Activated naive CD8-positive, alpha-beta T cell treated with anti-CD3 and anti-CD28 coated beads, Interleukin-2, amount 50 U/mL, for 24 hours (primary cell): ENCODE measurements at regions not wholly inside any gene's neighbourhood (a gene's known extent, or its start where the extent isn't known, plus 50 kb on each side); places are given as distances from the start of the nearest gene placed in this dataset.

Source experiments
- ATAC-seq: fragments of 150-1000 bp; cut with Tn5 transposase; one replicate; pipeline ENCODE4 v1.10.0; 2021
- DNase-seq: peaks from one replicate; pipeline ENCODE4 v3.0.0; 2021
- H3K27ac Mint-ChIP-seq: one replicate; pipeline ENCODE4 v1.8.0; 2021; ENCODE audit warnings: mild to moderate bottlenecking, mixed read lengths
- H3K27me3 Mint-ChIP-seq: one replicate; pipeline ENCODE4 v1.8.0; 2021; ENCODE audit warnings: mixed read lengths
- H3K36me3 Mint-ChIP-seq: one replicate; pipeline ENCODE4 v1.8.0; 2021; ENCODE audit warnings: low read depth, mixed read lengths
- H3K4me1 Mint-ChIP-seq: one replicate; pipeline ENCODE4 v1.8.0; 2021; ENCODE audit warnings: mixed read lengths
- H3K4me3 Mint-ChIP-seq: one replicate; pipeline ENCODE4 v1.8.0; 2021; ENCODE audit warnings: mild to moderate bottlenecking, moderate library complexity, mixed read lengths
- H3K9me3 Mint-ChIP-seq: one replicate; pipeline ENCODE4 v1.8.0; 2021; ENCODE audit warnings: mixed read lengths

DNA sequence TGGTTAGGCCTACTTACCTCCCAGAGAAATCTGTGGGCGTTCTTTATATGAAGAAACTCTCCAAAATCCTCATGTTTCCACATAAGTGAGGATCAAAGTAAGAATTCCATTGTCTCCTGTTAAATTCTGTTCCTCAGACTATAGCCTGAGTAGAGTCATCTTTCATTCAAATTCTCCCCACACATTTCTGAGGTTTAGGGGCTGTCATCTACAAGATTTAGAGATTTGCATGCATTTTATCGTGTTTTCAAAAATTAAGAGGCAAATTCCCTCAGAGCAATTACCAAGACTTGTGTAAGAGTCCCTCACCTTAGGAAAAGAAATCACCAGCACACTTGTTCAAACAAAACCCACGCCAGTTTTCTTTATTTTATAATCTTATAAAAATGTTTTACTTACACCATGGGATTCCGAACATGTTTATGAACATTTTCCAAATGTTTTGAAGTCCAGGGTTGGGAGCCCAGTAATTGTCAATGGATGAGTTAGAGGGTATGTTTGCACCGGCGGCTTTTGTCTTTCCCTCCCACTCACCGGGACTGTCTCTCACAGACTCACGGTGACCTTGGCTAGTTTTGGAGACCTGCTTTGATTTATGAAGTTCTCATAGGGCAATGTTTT lies 367.6 kb downstream of the ENC1 start:
- Mint-ChIP-seq H3K36me3 (no peaks in the 10 kb centered on the region), H3K4me1 (no peaks in the 10 kb centered on the region), H3K9me3 (no peaks in the 10 kb centered on the region), H3K27ac (no peak overlapping the region), H3K4me3 (no peak overlapping the region), H3K27me3 (peaks cover 11% of the 10 kb centered on the region)
- ATAC-seq (no peak), DNase-seq (no peak)

DNA sequence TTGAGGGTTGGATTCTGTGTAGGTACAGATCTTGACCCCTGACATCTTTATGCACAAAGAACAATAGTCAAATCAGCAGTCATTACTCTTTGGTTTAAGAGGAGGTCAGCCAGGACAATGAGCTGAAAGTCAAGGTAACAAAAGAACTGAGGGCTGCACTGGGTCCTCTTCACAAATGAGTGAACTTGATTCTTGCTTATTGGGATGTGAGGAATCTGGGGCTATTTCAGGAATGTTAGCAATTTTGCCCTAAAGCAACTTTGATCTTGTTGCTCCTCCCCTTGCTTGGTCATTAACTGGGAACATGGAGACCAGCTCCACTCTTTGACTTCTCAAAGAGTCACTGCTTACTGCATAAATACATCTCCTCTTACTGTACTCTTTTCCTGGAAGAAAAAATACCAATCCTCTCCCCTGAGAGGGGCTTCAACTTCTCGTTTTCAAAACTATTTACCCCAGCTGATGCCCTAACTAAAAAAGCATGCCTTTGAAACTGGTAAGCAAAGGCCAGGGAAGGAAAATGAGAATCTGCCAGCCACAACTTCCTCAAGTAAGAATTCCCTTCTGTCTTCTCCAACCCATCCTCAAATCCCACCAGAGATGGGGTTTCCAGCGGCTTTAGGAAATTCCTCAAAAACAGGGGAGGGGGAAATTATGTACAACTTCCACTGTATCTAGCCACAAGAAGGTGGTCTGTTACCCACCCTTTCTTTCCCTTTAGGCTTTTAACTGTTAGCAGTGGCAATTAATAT lies 368.3 kb downstream of the ENC1 start:
- ATAC-seq (no peak), DNase-seq (no peak)
- H3K27ac Mint-ChIP-seq = no peak overlapping the region
- no peaks in the 10 kb centered on the region for H3K4me1 Mint-ChIP-seq
- peaks cover 11% of the 10 kb centered on the region for H3K27me3 Mint-ChIP-seq
- H3K36me3 Mint-ChIP-seq = no peaks in the 10 kb centered on the region
- H3K4me3 Mint-ChIP-seq = no peak overlapping the region
- H3K9me3 Mint-ChIP-seq = no peaks in the 10 kb centered on the region

DNA sequence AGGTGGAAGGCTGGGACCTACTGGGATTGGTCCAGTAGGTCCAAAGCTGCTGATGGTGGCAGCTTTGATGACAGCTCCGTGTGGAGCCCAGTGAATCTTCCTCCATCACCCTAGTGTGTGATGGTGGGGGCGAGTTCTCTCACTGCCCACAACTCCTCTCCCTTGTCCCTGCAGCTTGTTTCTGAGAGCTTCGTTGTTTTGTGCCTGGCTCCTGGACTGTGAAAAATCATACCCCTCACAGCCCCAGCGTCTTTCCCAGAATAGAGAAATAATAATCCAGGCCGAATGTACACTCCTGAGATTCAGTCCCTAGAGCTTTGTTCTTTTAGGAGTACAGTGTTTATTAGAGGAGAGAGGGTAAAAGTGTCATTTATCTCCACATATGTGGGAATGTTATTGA lies 372.2 kb downstream of the ENC1 start:
- DNase-seq (no peak), ATAC-seq (no peak)
- Mint-ChIP-seq H3K4me3 (no peak overlapping the region), H3K4me1 (no peaks in the 10 kb centered on the region), H3K27me3 (peaks cover 11% of the 10 kb centered on the region), H3K9me3 (no peaks in the 10 kb centered on the region), H3K27ac (no peak overlapping the region), H3K36me3 (no peaks in the 10 kb centered on the region)

DNA sequence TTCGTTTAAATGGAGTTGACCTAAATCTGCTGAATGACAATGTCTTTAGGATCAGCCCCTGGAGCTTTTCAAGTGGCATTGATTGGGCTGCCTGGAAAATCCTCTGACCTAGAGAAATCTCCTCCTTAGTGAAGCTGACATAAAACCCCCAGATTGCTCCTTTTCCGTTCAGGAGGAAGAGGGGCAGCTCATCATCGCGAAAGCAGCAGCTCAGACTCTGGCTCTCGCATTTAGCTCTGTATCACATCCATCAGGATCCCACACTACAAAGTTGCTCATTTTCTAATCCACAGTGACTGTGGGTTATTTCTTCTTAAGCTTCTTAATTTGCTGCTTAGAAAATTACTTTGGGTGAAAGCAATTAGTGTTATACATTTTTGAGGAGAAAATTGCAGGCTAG lies 373.7 kb downstream of the ENC1 start:
- DNase-seq (no peak), ATAC-seq (no peak)
- Mint-ChIP-seq H3K27me3 (peaks cover 8% of the 10 kb centered on the region), H3K36me3 (no peaks in the 10 kb centered on the region), H3K9me3 (no peaks in the 10 kb centered on the region), H3K4me3 (no peak overlapping the region), H3K27ac (no peak overlapping the region), H3K4me1 (no peaks in the 10 kb centered on the region)

DNA sequence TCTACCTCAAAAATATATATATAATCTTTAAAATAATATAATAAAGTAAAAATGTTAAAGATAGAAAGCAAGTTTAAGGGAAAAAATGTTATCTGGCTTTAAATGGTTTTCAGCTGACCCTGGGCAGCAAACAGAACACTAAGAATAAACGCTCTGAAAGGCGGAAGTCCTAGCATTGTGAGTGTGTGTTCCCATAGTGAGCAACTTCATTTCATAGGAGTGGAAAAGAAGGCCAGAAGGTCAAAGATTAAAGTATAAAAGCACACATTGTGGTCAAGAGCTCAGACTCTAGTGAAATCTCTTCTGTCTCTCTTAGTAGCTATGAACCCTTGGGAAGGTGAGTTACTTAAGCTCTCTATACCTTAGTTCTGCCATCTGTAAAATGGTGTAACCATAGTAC lies 374.4 kb downstream of the ENC1 start:
- H3K27me3 Mint-ChIP-seq = peaks cover 8% of the 10 kb centered on the region
- ATAC-seq (no peak), DNase-seq (no peak)
- H3K4me3 Mint-ChIP-seq = no peak overlapping the region
- no peak overlapping the region for H3K27ac Mint-ChIP-seq
- no peaks in the 10 kb centered on the region for H3K36me3 Mint-ChIP-seq
- H3K9me3 Mint-ChIP-seq = no peaks in the 10 kb centered on the region
- no peaks in the 10 kb centered on the region for H3K4me1 Mint-ChIP-seq

DNA sequence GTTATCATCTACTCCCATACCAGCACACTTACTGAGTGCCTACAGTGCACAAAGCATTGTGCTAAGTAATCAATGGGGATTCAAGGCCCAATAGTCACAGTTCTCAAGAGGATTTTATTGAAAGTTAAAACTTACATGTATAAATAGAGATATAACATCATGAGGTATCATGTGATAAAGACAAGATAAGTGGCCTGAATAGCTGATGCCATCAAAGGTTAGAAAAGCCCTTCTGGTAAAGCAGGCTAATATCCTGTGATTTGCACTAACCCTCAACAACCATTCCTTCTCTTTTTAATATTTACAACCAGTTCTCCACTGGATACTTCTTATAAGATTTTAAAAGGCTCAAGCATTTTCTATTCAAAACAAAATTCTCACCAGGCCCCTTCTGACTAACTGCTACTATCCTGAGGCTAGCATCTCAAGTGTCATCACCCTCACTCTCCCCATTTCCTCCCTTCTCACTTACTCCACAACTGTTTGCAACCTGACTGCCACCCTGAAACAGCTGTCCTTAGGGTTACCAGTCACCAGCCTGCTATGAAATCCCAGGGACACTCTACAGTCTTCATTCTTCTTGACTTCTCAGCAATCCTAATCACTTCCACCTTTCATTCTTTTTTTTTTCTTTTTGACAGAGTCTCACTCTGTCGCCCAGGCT lies 377.9 kb downstream of the ENC1 start:
- Mint-ChIP-seq H3K4me3 (no peak overlapping the region), H3K27ac (no peak overlapping the region), H3K4me1 (no peaks in the 10 kb centered on the region), H3K9me3 (no peaks in the 10 kb centered on the region), H3K27me3 (peaks cover 6% of the 10 kb centered on the region), H3K36me3 (no peaks in the 10 kb centered on the region)
- no peak for ATAC-seq
- DNase-seq = no peak

DNA sequence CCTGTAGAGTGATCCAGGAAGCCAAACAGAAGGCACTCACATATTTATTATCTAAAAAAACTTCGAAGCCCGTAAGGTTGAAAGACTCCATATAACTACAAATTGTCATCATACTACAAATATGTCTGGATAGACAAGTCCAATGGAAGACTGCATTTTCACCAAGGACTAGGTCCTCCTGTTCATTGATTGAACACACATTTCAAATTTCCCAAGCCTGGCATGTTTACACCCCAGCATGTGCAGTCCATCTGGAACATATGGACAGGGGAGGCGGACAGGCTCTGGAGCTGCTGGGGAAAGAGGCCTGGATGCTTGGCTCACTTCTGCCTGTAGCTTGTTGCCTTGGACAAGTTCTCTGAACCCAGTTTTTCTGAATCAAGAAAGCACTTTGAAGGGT lies 378.7 kb downstream of the ENC1 start:
- H3K9me3 Mint-ChIP-seq = no peaks in the 10 kb centered on the region
- peaks cover 6% of the 10 kb centered on the region for H3K27me3 Mint-ChIP-seq
- H3K4me3 Mint-ChIP-seq = no peak overlapping the region
- DNase-seq = no peak
- no peak for ATAC-seq
- H3K4me1 Mint-ChIP-seq = no peaks in the 10 kb centered on the region
- no peaks in the 10 kb centered on the region for H3K36me3 Mint-ChIP-seq
- no peak overlapping the region for H3K27ac Mint-ChIP-seq

DNA sequence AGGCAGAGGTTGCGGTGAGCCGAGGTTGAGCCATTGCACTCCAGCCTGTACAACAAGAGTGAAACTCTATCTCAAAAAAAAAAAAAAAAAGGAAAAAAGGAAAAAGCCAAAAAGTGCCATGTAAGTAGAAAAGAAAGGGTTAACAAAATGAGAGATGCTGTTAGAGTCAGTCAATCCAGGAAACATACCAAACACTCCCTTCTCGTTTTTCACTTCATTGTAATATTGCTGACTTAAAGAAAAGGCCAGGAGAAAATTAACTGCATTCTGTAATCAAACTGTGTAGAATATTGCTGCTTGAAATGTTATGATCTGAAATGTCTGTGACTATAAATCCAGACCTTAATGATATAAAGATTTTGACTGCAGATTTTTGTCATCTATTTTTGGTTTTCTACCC lies 379.1 kb downstream of the ENC1 start:
- no peaks in the 10 kb centered on the region for H3K4me1 Mint-ChIP-seq
- no peak for DNase-seq
- no peaks in the 10 kb centered on the region for H3K9me3 Mint-ChIP-seq
- peaks cover 6% of the 10 kb centered on the region for H3K27me3 Mint-ChIP-seq
- ATAC-seq = no peak
- H3K4me3 Mint-ChIP-seq = no peak overlapping the region
- no peak overlapping the region for H3K27ac Mint-ChIP-seq
- H3K36me3 Mint-ChIP-seq = no peaks in the 10 kb centered on the region

DNA sequence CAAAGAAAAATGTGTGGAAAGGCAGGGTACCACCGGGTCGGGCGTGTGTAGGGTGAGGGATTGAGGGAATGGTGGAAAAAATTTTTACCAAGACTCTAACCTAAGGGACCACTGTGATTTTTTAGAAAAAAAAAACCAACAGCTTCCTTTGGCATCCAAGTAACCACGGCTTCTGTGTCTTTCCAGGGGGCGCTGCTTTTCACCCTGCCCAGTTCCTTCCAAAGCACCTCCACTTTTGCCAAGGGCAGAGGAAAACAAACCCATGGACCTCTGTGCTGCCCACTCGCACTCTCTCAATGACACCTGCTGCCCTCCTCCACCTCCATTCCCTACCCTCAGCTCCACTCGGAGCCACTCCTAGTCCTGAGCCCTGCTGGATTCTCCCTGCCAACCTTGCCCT lies 381.0 kb downstream of the ENC1 start:
- Mint-ChIP-seq H3K36me3 (no peaks in the 10 kb centered on the region), H3K4me3 (no peak overlapping the region)
- ATAC-seq = no peak

DNA sequence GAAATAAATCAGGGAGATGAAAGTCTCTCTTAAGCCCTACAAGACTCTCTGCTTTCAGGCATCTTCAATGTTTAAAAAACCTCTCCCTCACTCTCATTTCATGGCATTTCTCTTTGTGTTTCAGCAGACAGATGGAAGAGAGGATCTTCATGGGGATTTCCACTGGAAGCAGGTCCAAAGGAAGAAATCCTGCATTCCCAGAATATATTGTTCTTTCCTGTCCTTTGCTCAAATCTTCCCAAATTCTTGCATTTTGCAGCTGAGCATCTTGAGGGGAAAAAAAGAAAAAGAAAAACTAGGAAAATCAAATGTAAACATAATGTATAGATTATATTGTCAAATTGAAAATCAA lies 382.2 kb downstream of the ENC1 start:
- Mint-ChIP-seq H3K4me3 (no peak overlapping the region), H3K27me3 (peaks cover 3% of the 10 kb centered on the region), H3K9me3 (no peaks in the 10 kb centered on the region), H3K4me1 (no peaks in the 10 kb centered on the region), H3K27ac (no peak overlapping the region), H3K36me3 (no peaks in the 10 kb centered on the region)
- ATAC-seq (no peak), DNase-seq (no peak)

More for the DNA sequence above, 381.0 kb downstream of the ENC1 start:
- H3K4me1 Mint-ChIP-seq = no peaks in the 10 kb centered on the region
- peaks cover 3% of the 10 kb centered on the region for H3K27me3 Mint-ChIP-seq
- no peaks in the 10 kb centered on the region for H3K9me3 Mint-ChIP-seq
- H3K27ac Mint-ChIP-seq = no peak overlapping the region
- no peak for DNase-seq

DNA sequence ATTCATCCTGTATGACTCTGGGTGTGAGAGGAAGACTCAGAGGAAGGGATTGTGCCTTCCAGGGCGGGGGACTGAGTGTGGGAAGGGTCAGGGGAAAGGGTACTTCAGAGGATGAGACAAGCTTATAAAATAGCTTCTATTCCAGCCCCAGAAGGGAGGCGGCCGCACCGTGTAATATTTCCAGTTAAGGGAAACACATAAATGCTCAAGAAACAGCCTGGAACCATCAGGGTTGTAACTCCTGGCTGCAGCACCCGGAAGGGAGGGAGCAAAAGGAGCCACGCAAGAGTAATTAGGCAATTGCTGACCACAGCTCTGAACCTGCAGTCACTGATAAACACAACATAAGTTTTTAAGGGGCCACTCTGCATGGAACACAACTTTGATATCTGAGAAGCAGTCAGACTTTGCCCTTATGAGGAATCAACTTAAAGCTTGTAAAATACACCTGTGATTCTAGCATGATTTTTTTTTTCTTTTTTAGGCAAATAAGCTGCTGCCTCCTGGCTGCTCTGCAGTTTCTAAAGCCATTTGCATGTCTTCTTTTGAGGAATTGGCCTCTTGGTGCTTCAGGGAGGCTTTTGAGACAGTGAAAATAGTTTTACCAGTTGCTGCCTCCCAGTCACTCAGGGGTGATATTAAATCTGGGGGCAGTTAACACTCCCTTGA lies 382.7 kb downstream of the ENC1 start:
- Mint-ChIP-seq H3K36me3 (no peaks in the 10 kb centered on the region), H3K4me3 (no peak overlapping the region), H3K4me1 (no peaks in the 10 kb centered on the region), H3K9me3 (no peaks in the 10 kb centered on the region), H3K27me3 (peaks cover 5% of the 10 kb centered on the region), H3K27ac (no peak overlapping the region)
- DNase-seq (no peak), ATAC-seq (no peak)

DNA sequence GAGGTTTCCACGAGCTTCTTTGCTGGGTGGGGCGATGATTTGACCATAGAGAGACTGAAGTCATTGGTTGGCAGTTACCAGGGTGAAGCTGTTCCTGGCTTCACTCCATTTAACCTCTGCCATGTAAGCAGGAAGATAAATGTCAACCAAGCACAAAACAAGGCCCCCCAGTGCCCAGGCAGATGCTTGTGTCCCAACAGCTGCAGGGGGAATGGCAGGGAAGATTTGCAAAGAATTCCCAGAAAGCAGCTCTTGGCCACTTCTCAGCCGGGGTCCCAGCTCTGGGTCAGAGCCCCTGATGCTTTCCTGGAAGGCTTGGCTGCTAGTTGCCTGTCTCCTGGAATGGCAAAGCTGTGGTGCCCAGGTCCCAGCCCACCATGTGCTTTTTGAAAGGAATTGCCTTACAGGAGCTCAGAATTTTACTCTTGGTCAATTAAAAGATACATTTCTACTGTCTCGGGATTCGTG lies 383.4 kb downstream of the ENC1 start:
- Mint-ChIP-seq H3K27me3 (peaks cover 7% of the 10 kb centered on the region), H3K36me3 (no peaks in the 10 kb centered on the region), H3K9me3 (no peaks in the 10 kb centered on the region), H3K4me3 (no peak overlapping the region), H3K4me1 (no peaks in the 10 kb centered on the region), H3K27ac (no peak overlapping the region)
- ATAC-seq = no peak
- no peak for DNase-seq

DNA sequence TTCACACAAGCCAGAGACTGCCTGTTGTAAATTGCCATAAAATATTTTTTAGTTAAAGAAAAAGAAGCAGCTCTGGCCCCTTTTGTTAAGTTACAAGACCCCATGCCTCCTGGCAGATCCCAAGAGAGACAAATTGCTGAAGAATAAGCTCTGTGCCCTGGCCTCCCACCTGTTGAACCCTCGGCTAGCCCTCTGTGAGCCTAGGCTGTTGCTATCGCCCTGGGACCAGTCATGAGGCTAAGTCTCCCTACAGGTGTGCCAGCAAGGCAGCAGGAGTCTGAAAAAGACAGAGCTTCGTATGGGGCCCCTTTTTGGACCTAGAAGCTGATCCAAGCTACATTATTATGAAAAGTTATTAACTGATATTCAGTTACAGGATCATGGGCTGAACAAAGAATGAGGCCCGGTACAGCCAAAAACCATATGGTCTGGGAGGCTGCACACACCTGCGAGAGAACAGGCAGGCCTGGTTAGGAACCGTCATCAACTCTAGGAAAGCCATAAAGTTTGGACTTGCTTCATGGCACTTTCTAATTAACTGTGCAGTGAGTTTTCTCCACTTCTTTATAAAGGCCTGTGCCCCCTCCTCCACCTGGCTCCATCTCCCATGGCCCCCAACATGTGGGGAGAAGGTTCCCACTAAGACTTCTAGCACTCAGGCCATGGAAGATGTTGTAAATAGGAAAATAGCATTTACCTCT lies 384.7 kb downstream of the ENC1 start:
- no peaks in the 10 kb centered on the region for H3K9me3 Mint-ChIP-seq
- DNase-seq = no peak
- peaks cover 7% of the 10 kb centered on the region for H3K27me3 Mint-ChIP-seq
- ATAC-seq = no peak
- no peak overlapping the region for H3K4me3 Mint-ChIP-seq
- no peaks in the 10 kb centered on the region for H3K36me3 Mint-ChIP-seq
- no peak overlapping the region for H3K27ac Mint-ChIP-seq
- H3K4me1 Mint-ChIP-seq = no peaks in the 10 kb centered on the region

DNA sequence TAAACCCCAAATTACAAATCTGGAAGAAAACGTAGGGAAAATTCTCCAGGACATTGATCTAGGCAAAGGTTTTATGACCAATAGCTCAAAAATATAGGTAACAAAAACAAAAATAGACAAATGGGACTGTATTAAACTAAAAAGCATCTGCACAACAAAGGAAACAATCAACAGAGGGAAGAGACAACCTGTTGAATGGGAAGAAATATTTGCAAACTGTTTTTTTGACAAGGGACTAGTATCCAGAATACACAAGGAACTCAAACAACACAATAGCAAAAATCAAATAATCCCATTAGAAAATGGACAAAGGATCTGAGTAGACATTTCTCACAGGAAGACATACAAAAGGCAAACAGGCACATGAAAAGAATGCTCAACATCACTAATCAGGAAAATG lies 386.3 kb downstream of the ENC1 start:
- no peak for ATAC-seq
- Mint-ChIP-seq H3K4me3 (no peak overlapping the region), H3K27ac (no peak overlapping the region), H3K36me3 (no peaks in the 10 kb centered on the region), H3K4me1 (no peaks in the 10 kb centered on the region), H3K27me3 (peaks cover 5% of the 10 kb centered on the region), H3K9me3 (no peaks in the 10 kb centered on the region)
- no peak for DNase-seq
